Uterus (tissue), 2 donors: ENCODE measurements at regions not wholly inside any gene's neighbourhood (a gene's known extent, or its start where the extent isn't known, plus 50 kb on each side); places are given as distances from the start of the nearest gene placed in this dataset.

ENCODE experiments used
- POLR2A ChIP-seq, 2 donors: fragments of 450-650 bp; IDR thresholded peaks; one replicate each; pipeline ENCODE4 v1.6.1; 2016; ENCODE audit warnings: antibody characterized with exemption in 2 of 2, mild to moderate bottlenecking in 1 of 2, moderate library complexity in 1 of 2
- TF ChIP-seq, protein P1 (sequence below), 4 experiments: fragments of 200-600 bp in 2 of 4; fragments of 450-650 bp in 2 of 4; sonication (generic) in 2 of 4; IDR thresholded peaks; one replicate each; pipeline ENCODE4 v1.5.1; 2016 to 2019; ENCODE audit warnings: antibody characterized with exemption in 4 of 4, mild to moderate bottlenecking in 2 of 4, moderate library complexity in 1 of 4

DNA sequence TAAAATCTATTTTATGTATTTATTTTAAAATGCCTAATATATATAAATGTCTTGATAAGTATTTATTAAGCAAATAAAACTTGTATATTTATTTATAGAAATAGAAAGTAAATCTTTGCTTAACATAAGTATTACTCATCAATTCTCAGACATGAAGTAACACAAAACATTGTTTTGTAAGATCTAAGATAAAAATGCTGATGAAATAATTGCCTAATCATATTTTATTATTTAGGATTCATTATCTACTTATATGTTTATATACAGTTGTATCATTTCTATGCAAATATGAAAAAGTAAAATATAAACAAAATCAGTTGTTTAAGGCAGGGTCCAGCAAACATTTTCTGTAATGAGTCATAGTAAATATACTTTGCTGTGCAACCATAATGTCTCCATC lies 507.8 kb upstream of the CNTN5 start:
- TF ChIP-seq, protein P1, sequence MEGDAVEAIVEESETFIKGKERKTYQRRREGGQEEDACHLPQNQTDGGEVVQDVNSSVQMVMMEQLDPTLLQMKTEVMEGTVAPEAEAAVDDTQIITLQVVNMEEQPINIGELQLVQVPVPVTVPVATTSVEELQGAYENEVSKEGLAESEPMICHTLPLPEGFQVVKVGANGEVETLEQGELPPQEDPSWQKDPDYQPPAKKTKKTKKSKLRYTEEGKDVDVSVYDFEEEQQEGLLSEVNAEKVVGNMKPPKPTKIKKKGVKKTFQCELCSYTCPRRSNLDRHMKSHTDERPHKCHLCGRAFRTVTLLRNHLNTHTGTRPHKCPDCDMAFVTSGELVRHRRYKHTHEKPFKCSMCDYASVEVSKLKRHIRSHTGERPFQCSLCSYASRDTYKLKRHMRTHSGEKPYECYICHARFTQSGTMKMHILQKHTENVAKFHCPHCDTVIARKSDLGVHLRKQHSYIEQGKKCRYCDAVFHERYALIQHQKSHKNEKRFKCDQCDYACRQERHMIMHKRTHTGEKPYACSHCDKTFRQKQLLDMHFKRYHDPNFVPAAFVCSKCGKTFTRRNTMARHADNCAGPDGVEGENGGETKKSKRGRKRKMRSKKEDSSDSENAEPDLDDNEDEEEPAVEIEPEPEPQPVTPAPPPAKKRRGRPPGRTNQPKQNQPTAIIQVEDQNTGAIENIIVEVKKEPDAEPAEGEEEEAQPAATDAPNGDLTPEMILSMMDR (IDR thresholded peaks at IDR 0.05) = no peak
- no peak for TF ChIP-seq POLR2A (IDR thresholded peaks at IDR 0.05)
